HG02852 (cell line): ENCODE measurements at regions not wholly inside any gene's neighbourhood (a gene's known extent, or its start where the extent isn't known, plus 50 kb on each side); places are given as distances from the start of the nearest gene placed in this dataset.
"Not testable (repeated sequence)": the region's sequence is repeated elsewhere in the genome, so short reads cannot be mapped to it uniquely, and the experiment has no call there.

ENCODE experiments used
- ATAC-seq: cut with Tn5 transposase; IDR thresholded peaks from one replicate; pipeline ENCODE4 v1.9.1; 2021; ENCODE audit warnings: mild to moderate bottlenecking, moderate library complexity; ENCODE audit not compliant: unreplicated experiment

DNA sequence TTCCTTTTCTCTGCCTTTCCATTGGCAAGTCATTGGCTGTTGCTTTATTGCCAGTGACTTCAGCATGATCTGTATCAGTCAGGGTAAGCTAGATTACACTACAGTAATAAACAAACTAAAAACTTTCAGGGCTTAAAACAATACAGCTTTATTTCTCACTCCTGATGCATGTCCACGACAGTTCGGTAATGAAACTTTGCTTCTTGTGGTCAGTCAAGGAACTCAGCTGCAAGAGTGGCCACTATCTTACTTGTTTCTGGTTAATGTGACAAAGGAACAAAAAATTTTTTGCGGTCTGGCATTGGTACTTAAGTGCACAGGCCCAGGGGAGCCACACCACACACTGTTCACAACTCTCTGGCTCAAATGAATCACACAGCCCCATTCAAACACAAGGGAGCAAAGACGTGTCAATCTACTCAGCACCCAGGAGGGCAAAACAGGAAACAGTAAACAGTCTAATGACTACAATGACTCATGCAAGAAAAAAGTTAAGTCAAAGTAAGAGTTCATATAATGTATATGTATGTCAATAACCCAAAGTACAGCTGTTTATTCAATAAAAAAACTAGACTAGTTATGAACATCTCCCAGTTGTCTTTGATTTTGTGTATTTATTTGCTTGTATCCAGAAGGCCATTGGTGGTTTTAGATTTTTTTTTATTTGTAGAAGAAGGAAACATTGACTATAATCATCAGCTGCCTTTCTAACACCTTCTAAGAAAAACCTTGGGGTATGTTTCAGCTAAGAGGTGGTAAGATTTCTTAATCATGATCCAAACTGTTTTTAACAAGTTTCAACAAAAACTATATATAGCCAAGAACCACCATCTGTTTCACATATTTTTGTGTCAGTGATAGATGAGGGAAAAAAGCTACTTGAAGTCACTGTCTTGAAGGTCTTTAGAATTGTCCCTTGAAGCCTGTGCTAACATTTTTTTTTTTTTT, 134.4 kb upstream of the FAM3C start:
- peak; percentile 99 for ATAC-seq

DNA sequence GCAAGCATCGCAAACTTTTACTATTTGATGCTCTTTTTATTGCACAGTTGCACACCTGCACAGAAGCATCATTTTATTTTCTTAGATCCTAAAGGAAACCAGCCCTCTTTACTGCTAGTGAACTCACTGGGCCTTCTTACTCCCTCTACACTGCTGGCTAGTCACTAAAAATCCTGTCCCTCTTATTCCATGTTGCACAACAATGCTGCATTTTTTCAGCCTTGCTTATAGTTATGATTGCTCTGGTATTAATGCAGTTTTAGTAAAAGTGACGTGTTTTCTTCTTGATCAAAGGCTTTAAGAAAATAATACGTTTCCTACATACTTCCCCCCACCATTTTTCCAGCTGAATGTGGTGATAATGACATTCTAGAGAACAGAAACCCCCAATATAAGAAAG, 132.9 kb upstream of the FAM3C start:
- ATAC-seq, result no peak

DNA sequence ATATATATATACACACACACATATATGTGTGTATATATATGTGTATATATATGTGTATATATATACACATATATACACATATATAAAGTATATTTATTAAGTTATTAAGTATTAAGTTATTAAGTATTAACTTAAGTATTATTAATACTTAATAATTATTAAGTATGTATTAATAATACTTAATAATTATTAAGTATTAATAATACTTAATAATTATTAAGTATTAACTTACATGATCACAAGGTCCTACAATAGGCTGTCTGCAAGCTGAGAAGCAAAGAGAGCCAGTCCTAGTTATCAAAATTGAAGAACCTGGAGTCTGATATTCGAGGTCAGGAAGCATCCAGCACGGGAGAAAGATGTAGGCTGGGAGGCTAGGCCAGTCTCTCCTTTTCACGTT, 130.1 kb upstream of the FAM3C start:
- ATAC-seq, result not testable (repeated sequence)

DNA sequence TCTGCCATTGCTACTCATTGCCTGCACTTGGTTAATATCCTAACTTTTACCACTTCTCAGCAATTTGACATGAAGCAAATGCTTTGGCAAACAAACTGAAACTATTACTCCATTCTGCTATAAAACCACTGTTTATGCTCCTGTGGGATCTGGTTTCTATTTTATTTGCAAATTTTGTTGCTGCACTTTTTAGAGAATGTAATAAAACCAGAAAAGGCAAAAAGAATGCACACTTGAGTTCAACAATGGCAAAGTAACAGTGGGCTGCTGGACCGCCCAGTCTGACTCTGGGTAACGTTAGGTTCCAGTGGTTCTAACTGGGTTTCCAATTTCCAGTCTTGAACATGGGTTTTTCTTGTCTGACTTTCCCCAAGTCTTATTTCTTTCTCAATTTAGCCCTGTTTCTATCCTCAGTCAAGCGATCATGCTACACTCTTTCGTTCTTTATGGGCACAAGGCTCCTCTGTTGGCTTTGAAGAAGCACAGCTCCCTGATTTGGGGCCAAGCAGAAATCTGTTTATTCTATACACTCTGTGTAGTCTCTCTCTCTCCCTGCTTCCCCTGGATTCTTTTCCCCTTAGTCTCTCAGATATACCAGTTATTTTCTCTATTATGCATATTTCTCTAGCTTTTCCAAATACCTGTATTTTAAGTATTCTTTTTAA, 129.2 kb upstream of the FAM3C start:
- no peak for ATAC-seq

DNA sequence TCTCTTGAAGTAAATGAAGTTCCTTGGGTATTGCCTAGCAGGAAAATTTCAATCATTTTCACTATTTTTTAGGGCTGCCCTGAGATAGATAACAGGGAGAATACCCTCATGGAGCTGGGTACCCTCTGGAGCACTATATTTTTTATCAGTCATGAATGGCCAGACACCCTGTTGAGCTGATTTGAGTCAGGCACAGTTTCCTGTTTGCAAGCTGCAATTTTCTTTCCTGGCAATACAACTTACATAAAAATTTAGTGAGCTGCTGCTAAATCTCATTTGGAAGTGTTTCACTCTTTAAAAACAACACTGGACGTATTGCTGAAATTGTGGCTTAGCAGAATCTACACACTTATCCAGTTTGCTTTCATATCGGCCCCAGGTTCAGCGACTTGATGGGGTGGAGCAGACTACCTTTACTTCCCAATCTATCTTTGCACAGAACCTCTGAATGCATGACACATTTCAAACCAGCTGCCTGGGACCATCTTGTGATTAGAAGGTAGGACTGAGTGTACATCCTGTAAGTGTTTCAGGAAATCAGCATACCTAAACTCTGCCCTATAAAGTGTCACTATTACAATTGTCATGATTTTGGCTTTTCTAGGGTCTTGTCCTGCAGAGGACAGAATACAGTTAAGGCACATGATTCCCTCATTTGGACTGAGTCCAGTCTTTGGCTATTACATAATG, 125.7 kb upstream of the FAM3C start:
- no peak for ATAC-seq

DNA sequence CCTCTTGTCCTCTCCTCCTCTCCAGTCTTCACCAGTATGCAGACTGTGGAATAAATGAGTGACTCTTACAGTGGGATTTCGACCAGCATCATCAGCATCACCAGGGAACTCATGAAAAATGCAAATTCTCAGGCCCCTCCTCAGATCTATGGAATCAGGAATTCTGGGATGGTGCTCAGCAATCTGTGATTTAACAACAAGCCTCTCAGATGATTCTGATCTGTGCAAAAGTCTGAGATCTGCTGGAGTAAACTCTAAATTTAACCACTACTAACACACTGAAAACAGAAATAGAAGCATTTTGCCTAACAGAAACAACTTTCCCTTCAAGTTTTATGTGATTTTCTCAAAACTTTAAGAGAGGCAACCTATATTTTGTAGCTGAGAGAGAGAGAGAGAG, 124.8 kb upstream of the FAM3C start:
- ATAC-seq, result no peak

DNA sequence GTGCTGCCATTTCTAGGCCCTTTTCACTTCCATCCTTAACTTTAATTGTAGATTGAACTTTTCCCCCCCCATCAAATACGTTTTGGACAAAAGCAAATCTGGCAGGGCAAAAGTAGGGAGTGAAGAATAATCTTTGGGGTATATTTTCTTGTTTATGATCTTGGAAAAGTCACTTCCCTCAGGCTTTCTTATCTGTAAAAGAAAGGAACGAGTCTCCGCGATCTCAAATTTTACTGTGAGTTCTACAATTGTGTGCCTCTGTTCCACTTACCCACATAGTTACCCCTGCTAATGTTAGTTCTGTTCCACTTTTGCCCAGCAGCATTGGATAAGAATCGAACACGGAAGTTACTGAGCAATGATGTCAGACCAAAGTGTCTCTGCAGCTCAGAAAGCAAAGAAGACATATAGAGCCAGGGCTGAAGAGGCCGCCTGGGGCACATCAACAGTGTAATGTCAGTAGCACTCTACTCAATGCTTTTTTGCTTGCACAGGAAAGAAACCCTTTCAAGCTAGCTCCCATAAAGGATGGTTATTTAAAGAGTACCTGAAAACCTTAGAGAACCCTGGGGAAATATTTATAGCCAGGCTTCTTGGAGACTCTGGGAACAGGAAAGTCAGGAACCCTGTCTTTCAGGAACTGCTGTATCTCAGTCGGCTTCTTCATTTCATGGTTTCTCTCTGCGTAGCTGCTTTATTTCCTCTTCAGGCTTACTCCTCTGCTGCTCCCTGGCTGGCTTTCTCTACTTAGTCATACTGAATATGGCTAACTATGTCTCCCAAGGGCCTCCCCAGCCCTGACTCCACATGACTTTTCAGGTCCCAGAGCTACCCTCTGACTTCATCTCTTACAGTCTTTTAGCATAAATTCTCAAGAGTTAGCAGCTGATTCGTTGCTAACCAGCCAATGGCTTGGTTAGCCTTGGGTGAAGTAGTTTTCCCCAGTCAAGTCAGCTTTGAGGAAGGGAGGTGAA, 123.7 kb upstream of the FAM3C start:
- ATAC-seq, result peak; percentile 81

DNA sequence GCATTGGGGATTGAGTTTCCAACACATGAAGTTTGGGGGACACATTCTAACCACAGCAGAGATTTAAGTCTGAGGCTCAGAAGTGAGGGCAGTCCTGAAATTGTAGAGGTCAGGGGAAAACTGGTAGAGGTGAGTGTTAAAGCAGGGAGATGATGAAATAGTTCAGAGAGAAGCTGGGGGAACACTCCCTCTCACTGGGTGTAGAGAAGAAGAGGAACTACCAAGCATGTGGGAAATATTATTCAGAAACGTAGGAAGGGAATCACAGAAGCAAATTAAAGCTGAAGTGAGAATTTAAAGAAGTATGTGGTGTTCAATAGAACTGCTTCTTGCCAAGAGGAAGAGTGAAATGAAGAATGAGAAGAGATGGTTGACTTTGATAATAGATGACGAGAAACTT, 121.5 kb upstream of the FAM3C start:
- no peak for ATAC-seq

DNA sequence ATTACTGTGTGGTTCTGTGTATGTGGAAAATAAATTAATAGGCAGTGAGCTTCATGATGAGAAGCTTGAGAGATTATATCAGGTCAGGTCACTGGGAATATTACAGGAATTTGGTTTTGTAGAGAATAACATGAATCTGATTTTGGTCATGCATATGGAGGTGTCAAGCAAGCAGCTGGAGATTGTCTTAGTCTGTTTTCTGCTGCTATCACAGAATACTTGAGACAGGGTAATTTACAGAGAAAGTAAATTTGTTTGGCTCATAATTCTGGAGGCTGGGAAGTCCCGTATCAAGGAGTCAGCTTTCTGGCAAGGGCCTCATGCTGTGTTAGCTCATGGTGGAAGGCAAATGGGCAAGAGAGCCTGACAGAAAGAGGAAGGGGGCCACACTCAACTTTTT, 120.7 kb upstream of the FAM3C start:
- no peak for ATAC-seq

DNA sequence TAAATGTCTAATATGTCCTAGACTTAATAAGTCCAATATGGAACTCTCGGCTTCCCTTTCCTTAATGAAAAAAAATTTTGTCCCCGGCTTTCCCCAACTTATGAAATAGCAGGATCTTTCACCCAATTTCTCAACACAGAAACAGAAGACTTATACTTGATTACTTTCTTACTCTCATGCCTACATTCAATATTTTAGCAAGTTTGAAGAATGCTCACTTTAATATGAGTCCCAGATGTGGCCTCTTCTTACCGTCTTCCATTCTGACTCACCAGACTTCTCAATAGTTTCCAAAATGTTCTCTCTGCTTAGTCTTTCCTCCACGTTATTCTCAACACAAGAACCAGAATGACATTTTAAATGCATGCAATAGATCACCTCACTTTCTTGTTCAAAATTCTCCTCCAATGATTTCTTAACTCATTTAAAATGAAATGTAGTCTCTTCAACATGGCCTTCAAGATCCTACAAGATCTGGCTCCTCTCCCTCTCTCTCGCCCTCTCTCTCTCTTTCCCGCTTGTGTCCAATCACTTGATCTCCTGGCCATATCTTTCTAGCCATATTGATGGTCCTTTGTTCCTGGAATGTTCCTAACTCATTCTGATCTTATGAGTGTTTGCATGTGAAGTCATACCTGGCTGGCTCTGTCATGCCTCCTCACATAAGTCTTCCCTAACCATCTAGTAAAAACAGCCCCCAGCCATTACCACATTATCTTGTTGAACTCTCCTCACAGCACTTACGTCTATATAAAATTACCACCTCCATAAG, 119.7 kb upstream of the FAM3C start:
- no peak for ATAC-seq

DNA sequence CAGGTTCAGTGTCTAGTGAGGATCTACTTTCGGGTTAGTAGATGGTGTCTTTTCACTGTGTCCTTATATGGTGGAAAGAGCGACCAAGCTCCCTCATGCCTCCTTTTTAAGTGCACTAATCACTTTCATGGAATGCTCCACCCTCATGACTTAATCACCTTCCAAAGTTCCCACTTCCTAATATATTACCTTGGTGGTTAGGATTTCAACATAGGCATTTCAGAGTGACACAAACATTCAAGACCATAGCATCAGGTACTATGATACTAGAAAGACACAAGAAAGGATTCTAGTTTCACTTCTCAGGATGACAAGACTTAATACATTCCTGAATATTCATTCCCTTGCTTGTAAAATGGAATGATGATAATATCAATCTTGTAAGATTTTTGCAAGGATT, 119.1 kb upstream of the FAM3C start:
- ATAC-seq, result no peak

DNA sequence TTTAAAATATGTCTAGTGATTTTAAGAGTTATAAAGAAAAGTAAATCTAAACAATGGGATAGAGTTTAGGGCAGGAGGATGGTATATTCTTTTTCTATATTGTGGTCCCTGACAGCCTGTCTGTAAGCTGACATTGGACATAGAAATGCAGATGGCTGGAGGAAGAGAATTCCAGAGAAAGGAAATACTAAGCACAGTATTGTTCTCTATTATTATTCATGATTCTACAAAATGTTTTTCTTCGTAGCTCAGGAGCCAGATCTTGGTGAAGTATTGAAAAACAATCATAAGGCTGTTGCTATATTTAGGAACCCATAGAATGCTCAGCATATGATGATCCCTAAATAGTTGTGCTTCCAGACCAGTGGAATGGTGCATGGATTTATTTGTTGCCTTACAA, 117.0 kb upstream of the FAM3C start:
- no peak for ATAC-seq

DNA sequence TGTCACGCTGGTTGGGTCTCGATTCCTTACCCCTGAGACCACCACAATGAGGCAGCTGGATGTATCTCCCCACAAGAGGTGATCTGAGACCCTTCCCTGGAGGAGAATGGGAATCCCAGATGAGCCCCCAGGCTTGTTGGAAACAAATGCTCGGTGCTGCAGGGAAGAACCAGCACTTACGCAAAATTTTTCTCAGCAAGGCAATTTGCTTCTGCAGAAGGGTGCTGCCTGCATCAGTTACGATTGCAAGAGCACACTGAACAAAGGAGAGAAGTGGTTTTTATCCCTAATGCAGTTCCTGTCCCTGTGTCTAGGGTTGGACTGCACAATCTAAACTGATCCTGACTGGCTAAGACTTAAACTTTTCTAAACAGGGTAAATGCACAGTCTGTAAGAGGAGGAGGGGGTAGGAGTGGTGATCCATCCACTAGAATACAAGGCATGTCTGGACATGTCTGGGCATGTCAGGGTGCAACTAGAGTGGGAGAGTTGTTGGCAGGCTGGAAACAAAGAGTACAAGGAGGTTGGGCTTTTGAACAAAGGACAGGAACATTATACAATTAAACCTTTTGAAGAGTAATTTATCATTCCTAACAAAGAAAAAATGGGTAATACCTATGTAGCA, 114.9 kb upstream of the FAM3C start:
- no peak for ATAC-seq

DNA sequence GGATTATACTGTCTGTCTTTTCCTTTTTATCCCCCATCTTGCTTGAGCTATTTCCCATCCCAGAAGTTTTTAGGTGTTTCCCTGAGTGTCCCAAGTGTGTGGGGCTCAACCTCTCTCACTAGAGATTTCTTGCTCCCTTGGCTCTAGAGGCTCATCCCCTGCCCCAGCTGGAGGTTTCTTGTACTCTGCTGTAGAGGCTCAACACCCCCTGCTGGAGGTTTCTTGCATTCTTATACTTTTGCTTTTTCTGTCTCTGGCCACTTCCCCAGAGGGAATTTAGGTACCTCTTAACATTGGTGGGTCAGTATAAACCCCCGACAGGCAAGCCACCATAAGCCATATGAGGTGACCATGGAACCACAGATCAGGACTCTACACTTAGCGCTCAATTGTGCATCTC, 114.2 kb upstream of the FAM3C start:
- ATAC-seq, result no peak

DNA sequence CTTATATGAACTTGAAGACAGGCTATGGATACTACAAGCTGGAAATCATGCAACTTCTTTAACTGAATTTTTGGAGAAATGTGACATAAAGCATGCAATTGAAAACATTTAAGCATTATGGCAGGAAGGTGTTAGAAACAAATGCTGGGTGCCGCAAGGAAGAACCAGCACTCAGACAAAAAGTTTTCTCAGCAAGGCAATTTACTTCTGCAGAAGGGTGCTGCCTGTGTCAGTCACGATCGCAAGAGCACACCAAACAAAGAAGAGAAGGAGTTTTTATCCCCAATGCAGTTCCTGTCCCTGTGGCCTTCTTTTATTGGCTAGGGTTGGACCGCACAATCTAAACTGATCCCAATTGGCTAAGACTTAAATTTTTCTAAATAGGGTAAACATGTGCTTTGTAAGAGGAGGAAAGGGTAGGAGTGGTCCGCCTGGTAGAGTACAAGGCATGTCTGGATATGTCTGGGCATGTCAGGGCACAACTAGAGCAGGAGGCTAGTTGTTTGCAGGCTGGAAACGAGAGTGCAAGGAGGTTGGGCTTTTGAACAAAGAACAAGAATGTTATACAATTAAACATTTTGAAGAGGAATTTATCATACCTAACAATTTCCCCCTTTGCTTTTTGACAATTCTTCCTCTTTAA, 109.6 kb upstream of the FAM3C start:
- no peak for ATAC-seq

DNA sequence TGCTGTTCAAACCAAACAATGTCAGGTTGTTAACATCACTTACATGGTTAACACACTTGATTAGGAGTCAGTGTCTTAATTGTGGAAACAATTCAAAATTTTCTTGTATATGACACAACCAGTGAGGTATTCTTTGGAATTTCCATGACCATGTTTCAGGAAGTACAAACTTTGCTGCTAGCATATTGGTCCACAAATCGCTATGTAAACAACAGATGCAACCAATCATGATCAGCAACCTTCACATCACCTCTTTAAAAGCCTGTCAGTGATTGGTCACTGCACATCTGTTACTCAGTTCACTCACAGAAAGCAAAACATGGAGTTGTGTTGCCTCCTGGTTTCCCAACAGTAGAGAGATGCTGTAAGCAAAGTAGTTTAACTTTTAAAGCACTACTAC, 108.9 kb upstream of the FAM3C start:
- no peak for ATAC-seq

DNA sequence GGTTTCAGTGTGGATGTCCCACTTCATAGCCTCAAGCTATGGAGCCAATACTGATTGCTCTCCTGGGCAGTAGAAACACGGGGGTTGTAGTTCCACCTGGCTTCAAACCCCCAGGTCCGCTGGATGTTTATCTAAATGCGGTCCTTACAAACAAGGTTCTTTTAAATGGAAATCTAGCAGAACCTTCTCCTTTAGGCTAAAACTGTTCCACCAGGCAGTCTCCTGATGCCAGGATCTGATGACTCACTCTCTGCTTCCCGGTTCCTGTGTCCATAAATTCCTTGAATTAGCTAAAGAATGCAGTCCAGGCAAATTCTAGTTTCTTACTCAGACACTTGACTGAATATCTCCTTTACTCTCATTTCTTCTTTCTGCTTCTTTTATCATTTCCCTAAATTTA, 108.4 kb upstream of the FAM3C start:
- ATAC-seq, result no peak

DNA sequence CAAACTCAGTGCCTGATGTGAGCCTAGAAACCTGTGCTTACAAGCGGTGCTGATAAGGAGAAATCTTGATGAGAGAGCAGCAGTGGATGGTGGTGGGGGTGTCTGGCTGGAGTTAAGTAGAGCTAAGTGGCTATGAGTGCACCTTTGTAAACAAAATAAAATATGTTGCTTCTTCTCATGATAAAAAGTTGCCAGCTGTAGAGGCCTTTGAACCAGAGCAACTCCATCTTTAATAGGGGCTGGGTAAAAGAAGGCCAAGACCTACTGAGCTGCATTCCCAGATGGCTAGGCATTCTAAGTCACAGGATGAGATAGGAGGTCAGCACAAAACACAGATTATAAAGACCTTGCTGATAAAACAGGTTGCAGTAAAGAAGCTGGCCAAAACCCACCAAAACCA, 107.6 kb upstream of the FAM3C start:
- ATAC-seq, result no peak

DNA sequence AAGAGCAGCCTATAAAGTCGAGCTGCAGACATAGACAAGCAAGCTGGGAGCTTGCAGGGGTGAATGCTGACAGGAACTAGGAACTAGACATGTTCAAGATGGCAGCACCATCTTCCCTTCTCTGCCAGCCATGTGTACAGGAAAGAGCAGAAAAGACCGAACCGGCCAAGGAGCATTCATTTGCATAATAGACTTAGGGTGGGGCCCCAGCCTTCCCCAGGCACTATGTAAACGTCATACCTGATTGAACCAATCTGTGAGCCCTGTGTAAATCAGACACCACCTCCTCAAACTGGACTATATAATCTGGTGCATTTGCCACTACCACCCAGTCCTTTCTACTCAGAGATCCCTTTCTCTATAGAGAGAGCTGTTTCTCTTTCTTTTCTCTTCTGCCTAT, 106.9 kb upstream of the FAM3C start:
- no peak for ATAC-seq
